Common myeloid progenitor, CD34-positive (primary cell): ENCODE measurements at regions not wholly inside any gene's neighbourhood (a gene's known extent, or its start where the extent isn't known, plus 50 kb on each side); places are given as distances from the start of the nearest gene placed in this dataset.
A peak's percentile ranks its signal among the peaks of the same experiment; 100 is the strongest.

ENCODE experiments used
- CTCF ChIA-PET: fragments of 350-600 bp; sonication (Branson Sonifier 250); formaldehyde crosslinking; loops from one replicate; lab custom pipeline; 2021; ENCODE audit warnings: antibody characterized with exemption; lab: Charles Lee
- POLR2A ChIA-PET: fragments of 350-600 bp; sonication (Branson Sonifier 250); formaldehyde crosslinking; loops from one replicate; lab custom pipeline; 2021; ENCODE audit warnings: antibody characterized with exemption; lab: Charles Lee
- DNase-seq, 3 donors: peaks; one replicate each; pipeline versions ENCODE4 v3.0.0 to v3.0.0-alpha.2; 2013
- H3K27ac ChIP-seq, 2 experiments: 1 replicate in 1 of 2; 2 replicates in 1 of 2; pipeline ENCODE4 v1.7.0; 2013; ENCODE audit warnings: inconsistent platforms in 2 of 2, low read length in 2 of 2, mild to moderate bottlenecking in 2 of 2, low read depth in 1 of 2, moderate library complexity in 1 of 2; ENCODE audit not compliant: severe bottlenecking in 2 of 2, insufficient read depth in 1 of 2, poor library complexity in 1 of 2
- H3K27me3 ChIP-seq, 5 experiments: replicated peaks in 2 of 5; 1 replicate in 3 of 5; 2 replicates in 2 of 5; pipeline versions ENCODE4 v1.6.1 to v1.7.0; 2013; ENCODE audit warnings: low read length in 4 of 5, mild to moderate bottlenecking in 2 of 5, moderate library complexity in 2 of 5, inconsistent platforms in 1 of 5; ENCODE audit not compliant: insufficient read depth in 5 of 5, control insufficient read depth in 4 of 5
- H3K36me3 ChIP-seq, 4 experiments: 1 replicate in 2 of 4; 2 replicates in 2 of 4; pipeline versions ENCODE4 v1.6.1 to v1.7.0; 2013; ENCODE audit warnings: low read length in 3 of 4, control low read depth in 1 of 4, mild to moderate bottlenecking in 1 of 4; ENCODE audit not compliant: control insufficient read depth in 4 of 4, insufficient read depth in 4 of 4
- H3K4me1 ChIP-seq, 4 experiments: 1 replicate in 3 of 4; 2 replicates in 1 of 4; pipeline versions ENCODE4 v1.6.1 to v1.7.1; 2013; ENCODE audit warnings: low read length in 3 of 4, mild to moderate bottlenecking in 3 of 4, control low read depth in 1 of 4, inconsistent platforms in 1 of 4, moderate library complexity in 1 of 4; ENCODE audit not compliant: control insufficient read depth in 4 of 4, insufficient read depth in 4 of 4; ENCODE audit errors: control extremely low read depth in 1 of 4
- H3K4me3 ChIP-seq, 7 experiments: 1 replicate in 4 of 7; 2 replicates in 3 of 7; pipeline versions ENCODE4 v1.5.1 to v1.7.0; 2013; ENCODE audit warnings: mild to moderate bottlenecking in 7 of 7, low read length in 6 of 7, moderate library complexity in 6 of 7, inconsistent platforms in 2 of 7, low read depth in 2 of 7, control low read depth in 1 of 7; ENCODE audit not compliant: insufficient read depth in 4 of 7, control insufficient read depth in 1 of 7; ENCODE audit errors: extremely low read depth in 1 of 7
- H3K9me3 ChIP-seq, 5 experiments: 1 replicate in 4 of 5; 2 replicates in 1 of 5; pipeline versions ENCODE4 v1.6.1 to v1.7.1; 2013; ENCODE audit warnings: low read length in 4 of 5, mild to moderate bottlenecking in 2 of 5, inconsistent platforms in 1 of 5, low read depth in 1 of 5, moderate library complexity in 1 of 5; ENCODE audit not compliant: control insufficient read depth in 4 of 5, insufficient read depth in 2 of 5; ENCODE audit errors: control extremely low read depth in 1 of 5
- WGBS: methylation state at CpG from one replicate; pipeline ENCODE4 v1.1.5; 2013; ENCODE audit not compliant: insufficient coverage; 5-methylcytosine and 5-hydroxymethylcytosine counted together

DNA sequence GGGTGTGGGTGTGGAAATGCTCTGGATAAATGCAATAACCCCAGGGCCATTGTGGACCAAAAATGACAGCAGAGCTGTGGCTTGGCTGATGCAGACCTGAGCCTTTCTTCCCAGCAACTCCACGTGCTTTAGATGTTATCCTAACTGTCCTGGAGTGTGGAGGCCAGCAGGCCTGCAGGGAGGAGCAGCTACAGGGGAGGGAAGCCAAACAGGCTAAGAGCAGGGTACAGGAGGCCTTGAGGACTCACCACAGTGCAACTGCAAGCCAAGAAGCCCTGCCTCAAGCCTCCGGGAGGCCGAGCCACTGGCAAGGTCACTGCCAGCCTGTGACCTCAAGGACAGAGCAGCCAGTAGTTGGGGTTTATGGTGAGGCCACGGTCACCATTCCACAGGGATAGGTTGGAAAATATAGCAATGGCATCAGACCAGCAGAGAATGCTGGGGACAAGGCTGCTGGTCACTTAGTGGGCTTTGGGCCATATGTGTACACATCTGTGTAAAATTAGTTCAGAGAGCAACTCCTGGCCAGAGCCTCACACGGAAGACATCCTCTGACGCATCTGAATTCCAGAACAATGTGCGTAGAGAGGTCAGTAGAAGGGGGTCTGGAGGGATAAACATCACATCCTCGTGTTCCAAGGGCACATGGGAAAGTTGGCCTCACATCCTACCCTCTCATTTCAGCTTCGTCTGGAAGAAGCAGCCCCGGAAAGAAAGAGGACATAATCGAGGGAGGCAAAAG is 76.2 kb upstream of the UPP2 start:
- Histone ChIP-seq H3K4me3 (no peak overlapping the region), H3K9me3 (no peaks in the 10 kb centered on the region), H3K36me3 (no peaks in the 10 kb centered on the region), H3K4me1 (no peaks in the 10 kb centered on the region), H3K27ac (no peak overlapping the region), H3K27me3 (no peaks in the 10 kb centered on the region)
- WGBS, result 99% methylated on average over 8 of the region's 11 CpGs
- no peak for DNase-seq
- POLR2A ChIA-PET, result no interaction called here
- CTCF ChIA-PET, result interaction anchor here (0.9 to 9.7 kb wide), 8 partner anchors 11 to 725 kb away, joined by 3 to 152 read pairs (median 4); partner anchors contain the start of gene CCDC148

DNA sequence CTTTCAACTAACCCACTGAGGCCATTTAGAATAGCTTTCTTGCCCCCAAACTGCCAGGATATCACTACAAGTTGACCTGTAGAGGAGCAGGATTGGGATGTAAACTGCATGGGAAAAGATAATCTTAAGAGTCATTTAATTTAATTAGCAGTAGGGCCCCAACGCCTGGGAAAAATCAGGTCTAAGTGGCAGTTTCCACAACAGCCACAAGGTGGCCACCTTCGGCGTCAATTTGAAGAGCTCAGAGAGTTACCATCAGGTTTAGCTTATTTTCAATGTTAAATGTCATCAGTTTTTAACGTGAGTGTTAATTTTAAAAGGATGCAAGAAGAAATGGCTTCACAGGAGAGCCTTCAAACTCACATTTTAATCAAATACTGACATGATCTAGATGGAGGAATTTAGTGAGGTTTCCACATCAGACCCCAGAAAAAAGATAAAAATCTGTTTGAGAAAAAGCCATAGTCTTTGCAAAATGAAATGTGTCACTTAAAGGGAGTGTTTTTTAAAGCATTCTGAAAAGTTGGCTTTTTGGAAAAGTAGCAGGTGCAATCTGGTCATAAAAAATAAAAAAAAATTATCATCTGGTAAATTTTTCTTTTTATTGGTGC is 77.3 kb upstream of the UPP2 start:
- Histone ChIP-seq H3K4me1 (no peaks in the 10 kb centered on the region), H3K27ac (no peak overlapping the region), H3K27me3 (no peaks in the 10 kb centered on the region), H3K36me3 (no peaks in the 10 kb centered on the region), H3K4me3 (no peak overlapping the region), H3K9me3 (no peaks in the 10 kb centered on the region)
- ChIA-PET CTCF (interaction anchor here (0.6 to 9.7 kb wide), 18 partner anchors 9 to 726 kb away, joined by 3 to 152 read pairs (median 4); partner anchors contain the start of gene CCDC148), POLR2A (interaction anchor here (0.7 kb wide), 1 partner anchor 769 kb away, joined by 7 read pairs; no protein-coding TSS in a partner anchor)
- 0% methylated on average over 1 of the region's 4 CpGs for WGBS
- DNase-seq, result peak; percentile 38 to 71 (median 58)

DNA sequence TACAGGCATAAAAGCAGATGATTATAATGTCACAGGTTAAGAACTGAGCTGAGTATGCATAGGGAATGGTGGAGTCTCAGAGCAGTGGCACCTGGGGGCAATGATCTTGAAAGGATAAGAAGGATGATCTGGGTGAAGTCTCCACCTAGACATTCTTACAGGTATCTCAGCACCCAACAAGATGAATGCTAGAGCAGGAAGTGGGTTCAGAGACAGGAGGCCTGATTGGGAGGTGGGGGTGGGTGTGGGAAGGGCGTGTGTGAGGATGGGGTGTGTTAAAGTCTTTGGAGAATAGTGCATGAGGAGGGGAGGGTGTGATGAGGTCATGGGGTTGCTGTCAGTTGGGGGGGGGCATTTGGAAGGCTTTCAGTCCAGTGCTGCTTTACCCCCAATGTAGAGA is 78.8 kb upstream of the UPP2 start:
- Histone ChIP-seq H3K4me3 (no peak overlapping the region), H3K4me1 (no peaks in the 10 kb centered on the region), H3K27ac (no peak overlapping the region), H3K9me3 (no peaks in the 10 kb centered on the region), H3K27me3 (no peaks in the 10 kb centered on the region), H3K36me3 (no peaks in the 10 kb centered on the region)
- 67% methylated on average over 1 of the region's 1 CpG for WGBS
- CTCF ChIA-PET, result interaction anchor here (0.8 to 9.7 kb wide), 5 partner anchors 11 to 738 kb away, joined by 3 to 152 read pairs (median 5); no protein-coding TSS in a partner anchor
- POLR2A ChIA-PET, result no interaction called here
- no peak for DNase-seq

- no peak overlapping the region for H3K4me3 ChIP-seq
- no peaks in the 10 kb centered on the region for H3K27me3 ChIP-seq
- no peak for DNase-seq
- POLR2A ChIA-PET, result no interaction called here
- WGBS, result 95% methylated on average over 2 of the region's 3 CpGs
- CTCF ChIA-PET, result interaction anchor here (0.6 to 9.7 kb wide), 8 partner anchors 10 to 729 kb away, joined by 3 to 152 read pairs (median 4); no protein-coding TSS in a partner anchor
- H3K36me3 ChIP-seq, result no peaks in the 10 kb centered on the region
- no peaks in the 10 kb centered on the region for H3K4me1 ChIP-seq
- no peaks in the 10 kb centered on the region for H3K9me3 ChIP-seq
- H3K27ac ChIP-seq, result no peak overlapping the region
Measured at GRCh38 chr2:158021226-158021625, 80.5 kb upstream of the UPP2 start.

GRCh38 chr2:158015428-158016076 is 86.1 kb upstream of the UPP2 start:
- ChIA-PET POLR2A (no interaction called here), CTCF (no interaction called here)
- Histone ChIP-seq H3K27me3 (no peaks in the 10 kb centered on the region), H3K36me3 (no peaks in the 10 kb centered on the region), H3K4me3 (no peak overlapping the region), H3K9me3 (no peaks in the 10 kb centered on the region), H3K4me1 (peaks cover 0 to 9% (median 2%) of the 10 kb centered on the region in 4 experiments), H3K27ac (no peak overlapping the region)
- WGBS, result 40% methylated on average over 1 of the region's 4 CpGs
- peak in 1 of 3 donors; percentile 22 for DNase-seq

DNA sequence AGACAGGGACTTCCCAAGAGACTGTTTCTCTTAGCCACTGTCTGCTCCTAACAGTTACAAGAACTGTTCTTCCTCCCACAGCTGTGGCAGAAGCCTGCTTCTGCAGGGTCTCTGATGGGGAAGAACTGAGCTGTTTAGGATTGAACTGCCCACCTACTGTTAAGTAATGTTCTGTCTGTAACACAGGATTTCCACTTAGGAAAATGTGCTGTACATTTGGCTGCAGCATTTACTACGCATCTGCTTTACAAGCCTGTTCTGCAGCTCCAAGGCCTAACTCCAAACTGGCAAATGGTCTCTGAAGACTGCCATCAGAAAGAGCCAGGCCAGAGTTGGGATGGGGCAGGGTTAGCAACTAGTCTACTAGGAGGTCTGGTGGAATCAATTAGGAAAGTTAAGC is 87.8 kb upstream of the UPP2 start:
- ChIA-PET CTCF (interaction anchor here (0.7 to 1.6 kb wide), 4 partner anchors 131 to 740 kb away, joined by 3 to 5 read pairs (median 4); no protein-coding TSS in a partner anchor), POLR2A (no interaction called here)
- no peaks in the 10 kb centered on the region for H3K9me3 ChIP-seq
- 100% methylated on average over 1 of the region's 1 CpG for WGBS
- H3K27me3 ChIP-seq, result no peaks in the 10 kb centered on the region
- H3K36me3 ChIP-seq, result no peaks in the 10 kb centered on the region
- H3K4me1 ChIP-seq, result peaks cover 0 to 15% (median 7%) of the 10 kb centered on the region in 4 experiments
- H3K4me3 ChIP-seq, result no peak overlapping the region
- DNase-seq, result no peak
- no peak overlapping the region for H3K27ac ChIP-seq
